GM12878 (cell line): ENCODE measurements at regions not wholly inside any gene's neighbourhood (a gene's known extent, or its start where the extent isn't known, plus 50 kb on each side); places are given as distances from the start of the nearest gene placed in this dataset.

Source experiments
- ATAC-seq: fragments of 200-7000 bp; cut with Tn5 transposase; 3 replicates; pipeline ENCODE4 v1.9.1; 2020; ENCODE audit warnings: mild to moderate bottlenecking, moderate library complexity
- BruUV-seq: library from RNA; stranded (reverse); fragments of 400-500 nt; replicated peaks from 2 replicates; lab custom pipeline; 2021; lab: Mats Ljungman, UMichigan
- CTCF ChIA-PET: fragments of 300-600 bp; sonication (Branson Sonifier 250); formaldehyde crosslinking; extraction: SDS; loops from one replicate; lab custom pipeline; 2021; ENCODE audit warnings: inconsistent platforms; lab: Yijun Ruan, JAX
- POLR2A ChIA-PET: fragments of 350-600 bp; formaldehyde crosslinking; extraction: SDS; loops from one replicate; lab custom pipeline; 2021; ENCODE audit warnings: inconsistent platforms; lab: Charles Lee
- RAD21 ChIA-PET: fragments of 300-600 bp; sonication (Branson Sonifier 250); formaldehyde crosslinking; loops from one replicate; lab custom pipeline; 2023; ENCODE audit warnings: antibody characterized with exemption; ENCODE audit not compliant: unreplicated experiment; lab: Charles Lee
- SMC1A ChIA-PET: fragments of 300-600 bp; sonication (Branson Sonifier 250); formaldehyde crosslinking; loops from one replicate; lab custom pipeline; 2023; ENCODE audit not compliant: unreplicated experiment, uncharacterized antibody; lab: Charles Lee
- DNase-seq: peaks from one replicate; pipeline ENCODE4 v3.0.0-alpha.2; 2011; ENCODE audit warnings: low read depth, low spot score
- FAIRE-seq: peaks from 3 replicates; lab custom pipeline; 2011; peaks lifted over from hg19 to GRCh38; lab: Jason Lieb, UNC
- H2AFZ ChIP-seq: 2 replicates; pipeline ENCODE4 v1.6.0; 2011; ENCODE audit warnings: low read depth, low read length, control low read depth; ENCODE audit not compliant: control insufficient read depth
- H3K27ac ChIP-seq: 2 replicates; pipeline ENCODE4 v1.5.1; 2011; ENCODE audit warnings: control low read depth; ENCODE audit not compliant: control insufficient read depth, insufficient read depth
- H3K27me3 ChIP-seq, 2 experiments: replicated peaks in 1 of 2; 2 replicates each; pipeline versions ENCODE4 v1.6.0 to v1.6.1; 2011; ENCODE audit warnings: low read length in 1 of 2; ENCODE audit not compliant: control insufficient read depth in 2 of 2, insufficient read depth in 2 of 2
- H3K36me3 ChIP-seq, 2 experiments: 2 replicates each; pipeline ENCODE4 v1.5.1; 2011; ENCODE audit warnings: low read length in 1 of 2; ENCODE audit not compliant: control insufficient read depth in 2 of 2, insufficient read depth in 2 of 2
- H3K4me1 ChIP-seq: 2 replicates; pipeline ENCODE4 v1.6.1; 2011; ENCODE audit warnings: mild to moderate bottlenecking, low read length, moderate library complexity, mixed read lengths; ENCODE audit not compliant: control insufficient read depth, insufficient read depth
- H3K4me2 ChIP-seq: 2 replicates; pipeline ENCODE4 v1.6.0; 2011; ENCODE audit warnings: control low read depth; ENCODE audit not compliant: control insufficient read depth, insufficient read depth
- H3K4me3 ChIP-seq: fragments of 200-600 bp; sonication (generic); 2 replicates; pipeline ENCODE4 v1.5.1; 2016
- H3K79me2 ChIP-seq: 2 replicates; pipeline ENCODE4 v1.6.0; 2011; ENCODE audit warnings: low read length; ENCODE audit not compliant: control insufficient read depth, insufficient read depth
- H3K9ac ChIP-seq: 2 replicates; pipeline ENCODE4 v1.8.0; 2011; ENCODE audit warnings: low read length, control low read depth, mixed read lengths; ENCODE audit not compliant: control insufficient read depth, insufficient read depth
- H3K9me3 ChIP-seq: replicated peaks from 3 replicates; pipeline ENCODE4 v1.5.1; 2011; ENCODE audit warnings: mild to moderate bottlenecking, low read length; ENCODE audit not compliant: control insufficient read depth, insufficient read depth
- H4K20me1 ChIP-seq: 2 replicates; pipeline ENCODE4 v1.6.0; 2011; ENCODE audit not compliant: control insufficient read depth, insufficient read depth
- HDAC6 ChIP-seq: fragments of 200-600 bp; sonication (generic); IDR thresholded peaks from one replicate; pipeline ENCODE4 v1.8.0; 2017; ENCODE audit warnings: antibody characterized with exemption; ENCODE audit not compliant: unreplicated experiment
- HSF1 ChIP-seq: fragments of 150-350 bp; IDR thresholded peaks from 2 replicates; pipeline ENCODE4 v1.6.1; 2014; ENCODE audit warnings: mild to moderate bottlenecking, low read depth, low read length
- KDM1A ChIP-seq: fragments of 200-600 bp; sonication (generic); IDR thresholded peaks from 2 replicates; pipeline ENCODE4 v1.6.1; 2016; ENCODE audit warnings: borderline replicate concordance
- NRF1 ChIP-seq: conservative IDR thresholded peaks from 2 replicates; pipeline ENCODE4 v1.6.1; 2011; ENCODE audit warnings: mild to moderate bottlenecking, low read depth, low read length, improper control_type of control experiment
- RB1 ChIP-seq: fragments of 450-650 bp; formaldehyde crosslinking; IDR thresholded peaks from 2 replicates; pipeline ENCODE4 v1.6.1; 2017; ENCODE audit warnings: mild to moderate bottlenecking, borderline replicate concordance
- RFX5 ChIP-seq: IDR thresholded peaks from 2 replicates; pipeline ENCODE4 v1.6.1; 2011; ENCODE audit warnings: low read depth, low read length, improper control_type of control experiment
- TARDBP ChIP-seq: IDR thresholded peaks from 2 replicates; pipeline ENCODE4 v1.6.1; 2016; ENCODE audit warnings: borderline replicate concordance
- TCF12 ChIP-seq: IDR thresholded peaks from 2 replicates; pipeline ENCODE4 v1.6.1; 2011; ENCODE audit warnings: low read depth, mild to moderate bottlenecking, low read length
- WGBS: methylation state at CpG from one replicate; pipeline ENCODE4 v1.1.6; 2016; ENCODE audit warnings: low lambda C conversion rate; ENCODE audit not compliant: insufficient replicate concordance, insufficient coverage; ENCODE audit errors: missing lambda C conversion rate; 5-methylcytosine and 5-hydroxymethylcytosine counted together
- in situ Hi-C: fragments of 300-500 bp; cut with MboI; formaldehyde crosslinking; loops from 9 replicates; pipeline ENCODE4 v1.14.3; 2018; ENCODE audit warnings: mixed read lengths
- intact Hi-C: fragments of 100-400 bp; cut with micrococcal nuclease; formaldehyde crosslinking; loops from one replicate; pipeline ENCODE4 v1.14.2; 2022; ENCODE audit not compliant: unreplicated experiment

GRCh38 chr4:14824189-14824588 is 178.1 kb upstream of the CPEB2 start:
- H4K20me1 ChIP-seq, result no peaks in the 10 kb centered on the region
- H3K9ac ChIP-seq, result no peak overlapping the region
- in situ Hi-C loops, result no loop called here
- BruUV-seq, result no TSS peak
- H3K27me3 ChIP-seq, result no peaks in the 10 kb centered on the region
- H3K9me3 ChIP-seq, result no peaks in the 10 kb centered on the region; the same call in 2 of the 3 replicates
- no peak overlapping the region for H2AFZ ChIP-seq
- H3K36me3 ChIP-seq, result no peaks in the 10 kb centered on the region
- no peaks in the 10 kb centered on the region for H3K4me1 ChIP-seq
- intact Hi-C loops, result no loop called here
- TF ChIP-seq NRF1, result no peak
- TF ChIP-seq HSF1, result no peak
- TF ChIP-seq RFX5, result no peak
- no peak for TF ChIP-seq RB1
- no peak for TF ChIP-seq TCF12
- 53% methylated on average over 3 of the region's 3 CpGs for WGBS
- H3K4me3 ChIP-seq, result no peak overlapping the region
- H3K79me2 ChIP-seq, result no peaks in the 10 kb centered on the region
- no peak for DNase-seq
- H3K4me2 ChIP-seq, result no peak overlapping the region
- no peak for FAIRE-seq
- ATAC-seq, result no peak
- H3K27ac ChIP-seq, result no peak overlapping the region
- ChIA-PET RAD21 (interaction anchor here (0.9 kb wide), 1 partner anchor 31 kb away, joined by 3 read pairs; no protein-coding TSS in a partner anchor), SMC1A (no interaction called here), CTCF (no interaction called here), POLR2A (no interaction called here)

GRCh38 chr4:14827111-14827510 is 175.2 kb upstream of the CPEB2 start:
- in situ Hi-C loops, result no loop called here
- no peak for FAIRE-seq
- TF ChIP-seq HDAC6 (no peak), TARDBP (no peak), KDM1A (no peak)
- TF ChIP-seq, all 136 proteins: peak for 0
- Histone ChIP-seq H3K9me3 (no peaks in the 10 kb centered on the region; the same call in 2 of the 3 replicates), H2AFZ (no peak overlapping the region), H3K4me3 (no peak overlapping the region), H3K27me3 (no peaks in the 10 kb centered on the region), H3K36me3 (no peaks in the 10 kb centered on the region), H3K79me2 (no peaks in the 10 kb centered on the region), H3K9ac (no peak overlapping the region), H4K20me1 (no peaks in the 10 kb centered on the region), H3K27ac (no peak overlapping the region), H3K4me1 (no peaks in the 10 kb centered on the region), H3K4me2 (no peak overlapping the region)
- BruUV-seq, result no TSS peak
- ChIA-PET CTCF (no interaction called here), RAD21 (no interaction called here), SMC1A (no interaction called here), POLR2A (no interaction called here)
- WGBS, result 71% methylated on average over 8 of the region's 8 CpGs
- DNase-seq, result no peak
- intact Hi-C loops, result no loop called here
- ATAC-seq, result no peak
